GM21786 (cell line): ENCODE measurements at regions not wholly inside any gene's neighbourhood (a gene's known extent, or its start where the extent isn't known, plus 50 kb on each side); places are given as distances from the start of the nearest gene placed in this dataset.

Experiments used
- ATAC-seq: cut with Tn5 transposase; IDR thresholded peaks from one replicate; pipeline ENCODE4 v1.9.1; 2021; ENCODE audit not compliant: unreplicated experiment

DNA sequence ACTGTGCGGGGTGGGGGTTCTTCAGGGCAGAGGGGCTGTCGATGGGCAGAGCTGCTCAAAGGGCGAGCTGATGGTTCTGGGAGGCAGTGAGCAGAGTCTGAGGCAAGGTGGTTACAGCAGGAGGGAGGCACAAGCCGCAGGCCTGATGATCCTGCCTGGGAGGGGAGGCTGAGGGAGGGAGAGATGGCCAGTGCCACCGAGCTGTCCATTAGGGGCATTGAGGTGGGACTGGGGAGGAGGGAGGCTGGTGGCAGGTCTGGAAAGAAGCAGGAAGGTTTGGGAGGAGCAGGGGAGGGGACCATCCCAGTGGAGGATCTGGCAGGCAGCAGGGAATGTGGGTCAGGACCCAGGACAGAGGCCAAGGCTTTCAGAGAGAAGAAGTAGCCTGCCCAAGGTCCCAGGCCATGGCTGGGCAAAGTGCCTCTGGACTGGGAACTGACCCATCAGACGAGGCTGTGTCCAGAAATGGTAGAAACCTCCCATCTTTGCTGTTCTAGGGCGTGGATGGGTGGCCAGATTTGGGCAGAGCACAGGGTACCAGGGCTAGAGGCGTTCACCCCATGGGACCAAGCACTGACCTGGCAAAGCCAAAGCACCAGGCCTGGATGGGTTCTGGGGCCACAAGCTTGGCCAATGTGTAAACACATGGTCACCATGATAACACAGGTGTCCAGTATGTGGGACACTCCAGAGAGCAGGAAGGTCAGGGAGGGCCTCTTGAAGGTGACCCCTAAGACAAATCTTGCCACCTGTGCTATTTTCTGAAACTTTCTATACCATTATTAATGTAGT, 55.5 kb downstream of the INHBB start:
- ATAC-seq: no peak

DNA sequence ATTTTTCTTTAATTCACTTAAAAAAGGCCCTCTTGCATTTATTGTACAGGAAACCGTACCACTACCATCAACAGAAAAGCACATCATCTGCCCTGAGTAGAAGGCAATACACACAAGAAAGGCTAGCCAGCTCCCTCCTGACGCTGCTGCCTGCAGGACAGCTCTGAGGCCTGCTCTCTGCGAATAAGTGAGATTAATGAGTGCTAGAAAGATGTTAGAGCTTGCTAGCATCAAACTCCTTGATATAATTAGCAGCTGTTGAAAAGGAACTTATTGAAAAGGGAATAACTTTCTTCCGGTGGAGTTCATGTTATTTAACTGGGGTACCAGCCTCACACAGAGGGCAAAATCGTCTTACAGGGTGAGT, 56.1 kb downstream of the INHBB start:
- no peak for ATAC-seq

DNA sequence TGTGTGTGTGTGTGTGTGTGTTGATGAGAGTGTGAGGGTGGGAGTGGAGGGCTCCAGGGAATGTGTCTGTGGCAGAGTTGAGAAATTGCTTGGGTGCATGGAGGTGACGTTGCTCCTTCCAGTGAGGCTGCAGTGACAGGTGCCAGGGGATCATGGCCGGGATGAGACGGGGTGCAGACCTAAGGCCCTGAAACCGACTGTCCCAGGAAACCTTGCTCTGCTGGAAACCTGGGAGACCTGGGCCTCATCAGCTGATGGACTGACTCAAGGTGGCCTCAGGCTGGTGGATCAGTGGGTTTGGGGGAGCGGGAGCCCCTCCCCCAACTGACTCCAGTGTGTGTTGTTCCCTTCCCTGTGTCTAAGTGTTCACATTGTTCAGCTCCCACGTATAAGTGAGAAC, 56.6 kb downstream of the INHBB start:
- no peak for ATAC-seq

DNA sequence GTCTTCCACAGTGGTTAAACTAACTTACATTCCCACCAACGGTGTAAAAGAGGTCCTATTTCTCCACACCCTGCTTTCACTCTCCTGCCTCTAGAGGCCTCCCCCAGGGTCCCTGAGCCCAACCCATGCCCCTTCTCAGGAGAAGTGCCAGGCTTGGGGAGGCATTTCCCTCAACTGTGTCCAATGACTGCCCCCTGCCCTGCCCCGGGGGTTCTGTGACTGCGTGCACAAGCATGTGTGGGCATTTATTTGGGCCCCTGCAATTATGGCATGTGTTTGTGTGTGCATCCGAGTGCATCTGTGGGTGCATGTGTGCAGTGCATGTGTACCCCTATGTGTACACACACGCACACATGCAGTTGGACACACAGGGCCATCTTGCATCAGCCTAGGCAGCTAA, 57.3 kb downstream of the INHBB start:
- no peak for ATAC-seq

DNA sequence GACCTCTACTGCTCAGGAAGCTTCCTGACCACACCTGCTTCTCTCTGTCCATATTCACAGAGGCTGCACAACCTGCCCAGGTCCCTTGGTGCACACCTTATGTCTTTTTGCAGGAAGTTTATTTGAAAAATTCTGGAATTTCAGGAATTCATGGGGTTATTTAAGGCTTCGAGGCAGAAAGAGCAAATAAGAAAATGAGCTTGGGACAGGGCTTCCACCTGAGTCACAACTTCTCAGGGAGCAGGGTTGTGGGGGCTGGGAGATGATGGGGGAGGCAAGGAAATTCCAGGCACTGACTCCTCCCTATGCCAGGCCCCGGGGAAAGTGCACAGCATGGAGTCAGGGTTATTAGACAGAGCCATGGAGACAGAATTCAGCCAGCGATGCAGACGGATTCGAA, 57.7 kb downstream of the INHBB start:
- ATAC-seq: no peak

DNA sequence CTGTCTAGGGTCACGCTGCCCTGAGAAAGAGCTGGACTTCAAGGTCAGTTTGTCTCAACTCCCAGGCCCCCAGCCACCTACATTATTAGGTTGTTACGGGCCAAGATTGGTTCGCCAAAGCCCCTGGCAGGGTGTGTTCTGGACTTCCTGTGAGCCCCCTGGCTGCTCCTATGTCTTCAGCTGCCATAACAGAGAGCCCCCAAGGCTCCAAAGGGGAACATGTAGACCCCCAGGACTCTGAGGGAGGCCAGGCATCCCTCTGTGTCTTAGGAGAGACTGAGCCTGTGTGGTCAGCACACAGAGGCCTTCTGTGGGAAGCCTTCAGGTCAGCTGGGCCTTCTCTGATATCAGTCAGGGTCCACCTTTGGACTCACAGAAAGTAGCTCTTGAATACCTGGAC, 58.3 kb downstream of the INHBB start:
- no peak for ATAC-seq

DNA sequence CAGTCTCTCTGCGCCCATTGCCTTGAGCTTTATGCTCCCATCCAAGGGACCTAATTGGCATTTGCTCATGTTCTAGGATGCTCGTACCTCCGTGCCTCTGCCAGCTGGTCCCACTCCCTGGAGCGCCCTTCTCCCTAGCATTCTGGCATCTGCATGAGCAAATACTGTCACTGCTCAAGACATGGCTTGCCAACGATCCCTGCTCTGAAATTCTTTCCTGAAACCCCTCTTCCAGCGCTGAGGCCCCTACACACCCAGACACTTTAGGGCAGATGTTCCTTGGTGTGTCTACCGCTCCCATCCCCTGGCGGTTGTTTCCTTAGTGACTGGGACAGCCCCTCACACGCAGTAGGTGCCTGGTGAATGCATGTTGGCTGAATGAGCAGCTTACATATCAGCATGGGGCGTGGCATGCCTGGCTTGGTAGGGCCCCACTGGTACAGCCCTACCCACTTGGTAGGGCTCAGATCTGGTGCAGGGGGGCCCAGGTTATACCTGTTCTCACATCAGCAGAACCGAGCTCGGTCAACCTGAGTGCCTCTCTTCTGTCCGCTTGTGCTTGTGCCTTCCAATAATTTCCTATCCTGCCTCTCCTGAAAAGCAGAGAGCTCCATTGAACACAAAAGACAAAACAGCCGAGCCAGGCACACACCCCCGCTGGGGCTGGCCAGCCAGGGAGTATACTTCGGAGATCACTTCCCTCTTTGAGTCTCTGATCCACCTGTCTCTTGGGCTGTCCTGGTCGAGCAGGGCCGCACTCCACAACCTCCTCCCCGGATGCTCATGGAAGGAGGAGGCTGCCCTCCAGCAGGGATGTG, 59.2 kb downstream of the INHBB start:
- ATAC-seq: no peak

DNA sequence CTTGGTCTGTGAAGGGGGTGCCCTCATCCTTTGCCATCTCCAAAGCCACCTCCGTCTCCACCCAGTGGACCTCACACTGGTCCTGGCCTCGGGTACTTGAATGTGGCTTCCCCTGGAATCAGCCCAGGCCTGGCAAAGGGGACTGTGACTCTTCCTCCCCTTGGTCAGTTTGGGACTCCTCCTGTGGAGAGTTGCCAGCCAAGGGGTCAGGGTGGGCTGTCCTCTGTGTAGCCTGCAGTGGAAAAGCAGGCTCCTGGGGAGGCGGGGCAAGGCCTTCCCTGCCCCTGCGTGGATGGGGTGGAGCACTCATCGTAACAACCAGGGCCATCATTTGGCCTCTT, 59.8 kb downstream of the INHBB start:
- no peak for ATAC-seq

DNA sequence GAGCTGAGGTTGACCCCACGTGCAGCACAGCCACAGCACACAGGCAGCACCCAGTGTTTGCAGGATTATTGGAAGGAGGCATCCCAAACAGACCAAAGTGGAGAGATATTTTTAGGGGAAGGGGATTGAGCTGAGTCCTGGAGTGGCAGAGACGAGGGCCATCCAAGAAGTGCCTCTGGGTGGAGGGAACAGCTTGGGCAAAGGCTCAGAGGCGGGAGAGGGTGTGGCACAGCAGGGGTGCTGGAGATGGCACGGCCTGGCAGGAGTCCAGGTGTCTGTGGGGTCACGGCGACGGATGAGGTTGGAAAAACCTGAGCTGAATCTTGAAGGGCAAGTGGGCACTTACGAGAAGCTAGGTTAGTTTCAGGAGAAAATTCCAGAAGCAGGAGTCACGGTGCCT, 60.6 kb downstream of the INHBB start:
- no peak for ATAC-seq

DNA sequence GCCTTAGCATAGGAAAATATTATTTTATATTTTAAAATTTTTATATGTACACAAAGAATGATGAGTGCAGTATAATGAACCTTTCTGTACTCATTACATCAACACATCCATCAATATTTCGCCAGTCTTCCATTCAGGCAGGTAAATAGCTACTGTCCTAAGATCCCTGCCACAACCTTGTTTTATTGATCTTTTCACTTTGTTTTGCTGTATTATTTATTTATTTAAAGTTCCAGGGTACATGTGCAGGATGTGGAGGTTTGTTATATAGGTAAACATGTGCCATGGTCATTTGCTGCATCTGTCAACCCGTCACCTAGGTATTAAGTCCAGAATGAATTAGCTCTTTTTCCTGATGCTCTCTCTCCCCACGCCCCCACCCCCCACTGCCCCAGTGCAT, 64.6 kb downstream of the INHBB start:
- ATAC-seq: no peak

DNA sequence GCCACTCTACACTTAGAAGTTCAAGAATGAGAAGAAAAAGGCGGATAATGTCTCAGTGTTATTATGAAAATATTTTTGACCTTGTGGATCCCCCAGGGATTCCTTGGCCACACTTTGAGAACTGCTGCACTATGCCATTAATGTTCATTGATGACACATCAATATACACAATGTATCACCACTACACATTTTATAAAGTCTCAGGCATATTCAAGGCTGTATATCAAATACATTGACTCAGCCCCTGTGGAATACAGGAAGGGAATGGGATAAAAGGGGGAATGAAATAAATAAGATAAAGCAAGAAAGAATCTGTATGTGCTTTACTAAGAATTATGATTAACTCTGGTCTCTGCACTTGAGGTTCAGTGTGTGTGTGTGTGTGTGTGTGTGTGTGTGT, 69.1 kb downstream of the INHBB start:
- no peak for ATAC-seq

DNA sequence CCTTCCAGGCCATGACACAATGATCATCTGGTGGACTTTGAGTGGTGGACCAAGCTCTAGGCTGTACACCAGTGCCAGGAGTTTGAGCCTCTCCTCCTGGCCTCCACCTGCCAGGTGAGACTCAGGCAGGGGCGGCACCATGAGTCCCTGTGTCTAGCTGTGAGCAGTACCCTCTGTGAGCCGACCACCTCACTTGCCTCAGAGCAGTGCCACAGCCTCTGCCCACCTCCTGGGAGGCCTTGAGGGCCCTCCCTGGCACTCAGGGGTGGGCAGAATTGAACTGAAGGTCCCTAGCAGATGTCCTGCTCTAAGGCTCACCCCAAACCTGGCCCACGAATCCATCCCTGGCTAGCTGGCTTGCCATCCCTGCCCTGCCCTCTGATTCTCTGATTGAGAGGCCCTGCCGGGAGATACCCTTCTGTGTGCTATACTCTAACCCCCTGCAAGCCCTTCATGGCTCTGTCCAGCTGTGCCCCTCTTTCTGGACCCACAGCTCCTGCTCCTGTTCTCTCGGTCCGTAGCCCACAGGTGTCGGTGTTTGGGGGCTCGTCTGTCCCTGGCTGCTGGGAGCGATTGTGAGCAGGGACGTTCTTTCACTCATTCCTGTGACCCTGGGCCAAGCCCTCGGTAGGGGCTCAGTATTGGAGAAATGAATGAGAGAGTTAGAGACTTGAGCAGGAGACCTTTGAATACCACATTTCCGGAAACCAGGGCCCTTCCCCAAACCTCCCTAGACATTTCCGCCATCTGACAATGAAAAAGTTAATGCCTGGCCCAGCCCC, 70.0 kb downstream of the INHBB start:
- no peak for ATAC-seq

DNA sequence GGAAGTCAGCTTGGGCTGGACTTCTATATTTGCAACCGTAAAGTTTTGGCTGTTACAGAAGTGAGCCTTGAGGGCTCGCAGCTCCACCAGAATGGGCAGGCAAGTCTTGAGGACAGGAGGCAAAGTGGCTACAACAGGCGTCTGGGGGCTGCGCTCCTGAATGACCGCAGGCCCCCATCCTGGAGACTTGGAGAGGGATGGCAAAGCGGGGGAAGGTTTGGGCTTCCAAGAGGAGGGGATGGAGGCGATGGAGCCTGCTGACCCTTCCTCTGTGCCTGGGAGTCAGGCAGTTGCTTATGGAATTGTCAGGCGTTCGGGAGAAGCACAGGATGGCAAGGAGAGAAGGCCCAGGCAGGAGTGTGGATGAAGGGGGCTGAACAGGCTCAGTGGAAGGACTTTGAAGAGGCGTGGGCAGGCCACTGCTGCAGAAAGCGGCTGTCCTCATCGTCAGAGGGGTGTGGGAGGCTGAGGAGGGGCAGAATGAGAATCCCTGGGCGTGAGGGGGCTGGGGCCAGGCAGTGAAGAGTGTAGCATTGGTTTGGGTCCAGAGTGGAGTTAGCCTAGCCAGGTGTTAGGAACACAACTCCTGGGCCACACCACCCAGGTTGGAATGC, 72.3 kb downstream of the INHBB start:
- no peak for ATAC-seq

DNA sequence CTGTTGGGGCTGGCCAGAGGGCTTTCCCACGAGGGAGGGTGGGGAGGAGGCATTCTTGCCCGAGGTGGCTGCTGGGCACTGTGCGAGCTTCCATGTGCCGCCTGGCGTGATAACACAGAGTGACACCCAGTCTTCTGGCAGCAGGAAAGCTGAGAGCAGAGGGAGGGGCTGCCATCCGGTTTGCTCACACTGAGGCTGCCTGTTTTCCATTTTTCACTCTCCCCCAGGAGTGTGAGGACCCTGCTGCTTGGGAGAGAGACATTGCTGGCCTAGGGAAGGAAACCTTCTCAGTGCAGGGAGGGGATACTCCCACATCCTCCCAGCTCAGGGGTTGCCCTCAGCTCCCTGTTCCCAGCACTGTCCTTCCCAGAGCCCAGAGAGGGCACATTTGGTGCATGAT, 73.1 kb downstream of the INHBB start:
- no peak for ATAC-seq

DNA sequence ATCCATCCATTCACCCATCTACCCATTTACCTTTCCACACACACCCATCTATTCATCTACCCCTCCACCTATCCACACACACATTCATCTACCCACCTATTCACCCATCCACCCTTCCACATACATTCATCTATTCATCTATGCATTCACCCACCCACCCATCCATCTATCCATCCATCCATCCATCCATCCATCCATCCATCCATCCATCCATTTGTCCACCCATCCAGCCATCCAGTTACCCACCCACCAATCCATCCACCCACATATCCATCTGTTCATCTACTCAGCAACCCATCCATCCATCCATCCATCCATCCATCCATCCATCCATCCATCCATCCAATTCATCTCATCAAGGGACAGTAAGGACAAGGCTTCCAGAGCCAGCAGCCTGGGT, 74.0 kb downstream of the INHBB start:
- ATAC-seq: no peak

DNA sequence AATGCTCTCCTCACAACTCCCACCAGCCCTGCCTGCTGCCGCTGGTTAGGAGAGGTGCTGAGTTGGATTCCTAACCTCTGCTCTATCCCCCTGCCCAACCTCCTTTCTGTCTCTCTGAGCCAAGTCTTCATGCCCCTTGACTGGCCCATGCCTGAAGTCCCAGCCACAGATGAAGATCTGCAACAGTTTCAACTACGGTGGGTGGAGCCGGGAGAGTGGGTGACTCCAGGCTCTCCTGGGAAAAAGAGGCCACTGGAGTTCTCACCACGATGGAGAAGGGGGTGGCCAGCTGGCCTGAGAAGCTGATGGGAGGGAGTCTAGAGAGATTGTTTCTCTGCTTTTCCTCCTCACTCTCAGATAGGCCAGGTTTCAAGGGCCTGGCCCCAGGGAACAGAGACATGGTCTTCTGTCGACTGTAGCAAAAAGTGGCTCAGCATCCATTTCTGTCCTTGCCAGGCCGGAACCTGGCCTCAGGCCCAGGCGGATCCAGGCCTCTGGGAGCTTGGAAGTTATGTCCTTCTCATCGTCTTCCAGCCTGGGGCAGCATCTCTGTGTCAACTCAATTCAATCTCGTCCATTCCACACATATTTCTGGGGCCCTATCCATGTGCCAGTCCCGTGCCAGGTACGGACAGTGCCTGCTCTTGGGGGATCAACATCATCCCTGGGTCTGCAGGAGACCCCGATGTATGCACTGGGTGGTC, 75.3 kb downstream of the INHBB start:
- no peak for ATAC-seq

DNA sequence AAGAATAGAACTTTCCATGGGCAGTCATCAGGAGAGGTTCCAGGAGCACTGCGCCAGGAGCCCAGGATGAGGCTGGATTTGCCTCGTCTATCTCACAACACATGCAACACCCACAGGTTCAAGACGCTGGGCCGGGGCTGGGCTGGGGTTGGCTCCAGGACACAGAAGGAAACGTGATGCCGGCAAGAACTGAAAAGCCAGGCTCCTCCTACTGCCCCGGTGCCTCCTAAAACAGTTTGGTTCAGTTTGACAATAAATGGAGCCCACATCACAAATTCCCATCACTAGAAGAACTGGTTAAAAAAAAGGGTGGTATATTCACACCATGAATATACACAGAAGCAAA, 75.9 kb downstream of the INHBB start:
- no peak for ATAC-seq

DNA sequence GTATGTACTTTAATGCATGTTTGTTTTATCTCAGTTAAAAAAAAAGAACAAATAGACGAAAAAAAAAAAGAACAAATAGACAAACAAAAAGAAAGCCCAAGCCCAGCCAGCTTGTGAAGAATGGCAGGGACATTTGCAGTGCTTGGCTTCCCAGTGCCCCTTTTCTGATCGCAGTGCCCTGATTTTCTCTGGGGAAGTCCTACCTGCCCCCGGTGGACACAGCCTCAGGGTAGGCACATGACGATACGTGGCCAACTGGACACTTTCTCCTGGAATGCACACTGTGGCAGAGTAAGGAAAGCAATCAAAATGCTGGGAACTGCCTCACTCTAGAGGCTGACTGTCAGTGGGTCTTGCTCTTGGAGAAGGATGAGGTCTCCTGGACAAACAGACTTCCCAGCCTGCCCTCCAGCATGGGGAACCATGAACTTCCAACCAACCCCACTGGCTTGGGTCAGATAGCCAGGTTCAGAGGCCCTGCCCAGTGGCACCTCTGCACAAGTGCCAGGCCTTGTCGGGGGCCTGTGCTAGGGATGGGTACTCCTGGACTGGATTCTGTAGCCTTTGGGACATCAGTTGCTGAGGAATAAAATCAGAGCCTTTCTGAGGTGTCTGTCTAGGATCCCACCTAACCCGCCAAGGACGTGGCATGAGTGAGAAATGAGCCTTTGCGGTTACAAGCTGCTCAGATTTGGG, 76.7 kb downstream of the INHBB start:
- no peak for ATAC-seq

DNA sequence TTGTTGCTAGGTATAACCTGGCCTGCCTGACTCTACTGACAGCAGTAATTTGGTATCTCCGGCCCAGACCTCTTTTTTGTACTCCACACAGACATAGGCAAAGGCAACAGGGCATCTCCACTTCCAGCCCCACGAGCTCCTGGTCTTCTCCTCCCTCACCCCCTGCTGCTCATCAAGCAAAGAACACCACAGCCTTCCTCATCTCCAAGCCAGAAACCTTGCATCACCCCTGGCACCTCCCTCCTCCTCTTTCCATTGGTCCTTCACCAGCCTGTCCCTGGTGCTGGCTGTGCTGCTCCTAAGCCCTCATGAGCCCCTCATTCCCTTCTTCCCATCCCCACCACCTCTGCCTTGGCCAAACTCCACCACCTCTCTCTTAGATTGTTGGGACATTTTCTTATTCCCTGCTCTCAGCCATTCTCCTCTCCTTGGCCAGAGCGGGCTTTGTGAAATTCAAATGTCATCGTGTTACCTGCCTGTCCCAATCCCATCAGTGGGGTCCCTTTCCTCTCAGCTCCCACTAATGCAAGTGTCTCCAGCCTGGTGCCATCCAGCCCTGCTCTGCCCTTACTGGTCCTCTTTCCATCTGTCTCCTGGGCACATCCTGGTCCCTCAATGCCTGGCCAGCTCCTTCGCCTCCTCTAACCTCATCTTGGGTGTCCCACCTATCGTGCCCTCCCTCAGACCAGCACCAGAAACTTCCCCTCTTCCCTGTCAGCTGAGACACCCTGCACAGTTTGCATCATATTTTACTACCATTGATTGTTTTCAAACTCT, 77.4 kb downstream of the INHBB start:
- ATAC-seq: no peak
